WTC11 (cell line): ENCODE measurements at regions not wholly inside any gene's neighbourhood (a gene's known extent, or its start where the extent isn't known, plus 50 kb on each side); places are given as distances from the start of the nearest gene placed in this dataset.

Experiments used
- CTCF ChIP-seq: fragments of 200-600 bp; IDR thresholded peaks from 2 replicates; pipeline ENCODE4 v1.8.0; 2022; ENCODE audit warnings: antibody characterized with exemption
- E2F1 ChIP-seq: sonication (generic); formaldehyde crosslinking; IDR thresholded peaks from 2 replicates; pipeline ENCODE4 v1.8.0; 2022; ENCODE audit warnings: mild to moderate bottlenecking, missing genetic modification reagents
- ELF4 ChIP-seq: sonication (generic); formaldehyde crosslinking; IDR thresholded peaks from 2 replicates; pipeline ENCODE4 v1.8.1; 2022; ENCODE audit warnings: low read depth, mild to moderate bottlenecking, moderate library complexity, missing genetic modification reagents
- IRF2 ChIP-seq: sonication (generic); formaldehyde crosslinking; IDR thresholded peaks from 2 replicates; pipeline ENCODE4 v1.8.0; 2022; ENCODE audit warnings: low read depth, missing genetic modification reagents, borderline replicate concordance
- MAX ChIP-seq: sonication (generic); formaldehyde crosslinking; IDR thresholded peaks from 2 replicates; pipeline ENCODE4 v1.8.0; 2022; ENCODE audit warnings: mild to moderate bottlenecking, missing genetic modification reagents
- NFYB ChIP-seq: sonication (generic); formaldehyde crosslinking; conservative IDR thresholded peaks from 2 replicates; pipeline ENCODE4 v1.8.0; 2022; ENCODE audit warnings: low read depth, missing genetic modification reagents
- TEAD1 ChIP-seq: sonication (generic); formaldehyde crosslinking; IDR thresholded peaks from 2 replicates; pipeline ENCODE4 v1.8.0; 2022; ENCODE audit warnings: mild to moderate bottlenecking, missing genetic modification reagents

- TF ChIP-seq CTCF (no peak), TEAD1 (CRISPR knock-in tag) (no peak), MAX (no peak), E2F1 (no peak), IRF2 (CRISPR knock-in tag) (no peak), NFYB (CRISPR knock-in tag) (no peak), ELF4 (CRISPR knock-in tag) (no peak)
Measured at GRCh38 chr2:166637051-166637450, 143.0 kb upstream of the SCN7A start.
